Tibial artery (tissue), 4 donors: ENCODE measurements at regions not wholly inside any gene's neighbourhood (a gene's known extent, or its start where the extent isn't known, plus 50 kb on each side); places are given as distances from the start of the nearest gene placed in this dataset.

ENCODE experiments used
- DNase-seq, 2 donors: peaks; one replicate each; pipeline ENCODE4 v3.0.0-alpha.2; 2019
- H3K27ac ChIP-seq, 2 donors: fragments of 200-600 bp; sonication (generic) in 1 of 2; 1 replicate in 1 of 2; 2 replicates in 1 of 2; pipeline ENCODE4 v1.5.1; 2018 to 2019; ENCODE audit warnings: mild to moderate bottlenecking in 1 of 2
- H3K27me3 ChIP-seq, 2 donors: fragments of 200-600 bp; sonication (generic) in 1 of 2; one replicate each; pipeline versions ENCODE4 v1.5.1 to v1.6.0; 2016 to 2019
- H3K36me3 ChIP-seq, 3 donors: fragments of 200-600 bp; sonication (generic) in 2 of 3; one replicate each; pipeline ENCODE4 v1.5.1; 2016 to 2019; ENCODE audit warnings: mild to moderate bottlenecking in 2 of 3
- H3K4me1 ChIP-seq, 4 donors: fragments of 200-600 bp; sonication (generic) in 2 of 4; 1 replicate in 3 of 4; 2 replicates in 1 of 4; pipeline ENCODE4 v1.5.1; 2016 to 2019
- H3K4me3 ChIP-seq, 2 donors: fragments of 200-600 bp; sonication (generic) in 1 of 2; 1 replicate in 1 of 2; 2 replicates in 1 of 2; pipeline ENCODE4 v1.5.1; 2018 to 2019; ENCODE audit warnings: mild to moderate bottlenecking in 2 of 2
- H3K9me3 ChIP-seq, 3 donors: fragments of 200-600 bp; sonication (generic) in 1 of 3; one replicate each; pipeline ENCODE4 v1.5.1; 2016 to 2019
- intact Hi-C: fragments of 100-400 bp; cut with DNase I; formaldehyde crosslinking; loops from one replicate; pipeline ENCODE4 v1.15.0; 2023; ENCODE audit warnings: low total_unique reads
- TF ChIP-seq, protein P1 (sequence below), 2 experiments: fragments of 200-600 bp in 1 of 2; fragments of 450-650 bp in 1 of 2; IDR thresholded peaks; one replicate each; pipeline ENCODE4 v1.5.1; 2017 to 2019; ENCODE audit warnings: antibody characterized with exemption in 2 of 2, mild to moderate bottlenecking in 1 of 2, moderate library complexity in 1 of 2

- Histone ChIP-seq H3K9me3 (no peaks in the 10 kb centered on the region), H3K36me3 (no peaks in the 10 kb centered on the region), H3K27me3 (no peaks in the 10 kb centered on the region), H3K4me3 (no peak overlapping the region), H3K27ac (no peak overlapping the region), H3K4me1 (no peaks in the 10 kb centered on the region)
- intact Hi-C loops, result no loop called here
- DNase-seq, result no peak
- TF ChIP-seq, protein P1, sequence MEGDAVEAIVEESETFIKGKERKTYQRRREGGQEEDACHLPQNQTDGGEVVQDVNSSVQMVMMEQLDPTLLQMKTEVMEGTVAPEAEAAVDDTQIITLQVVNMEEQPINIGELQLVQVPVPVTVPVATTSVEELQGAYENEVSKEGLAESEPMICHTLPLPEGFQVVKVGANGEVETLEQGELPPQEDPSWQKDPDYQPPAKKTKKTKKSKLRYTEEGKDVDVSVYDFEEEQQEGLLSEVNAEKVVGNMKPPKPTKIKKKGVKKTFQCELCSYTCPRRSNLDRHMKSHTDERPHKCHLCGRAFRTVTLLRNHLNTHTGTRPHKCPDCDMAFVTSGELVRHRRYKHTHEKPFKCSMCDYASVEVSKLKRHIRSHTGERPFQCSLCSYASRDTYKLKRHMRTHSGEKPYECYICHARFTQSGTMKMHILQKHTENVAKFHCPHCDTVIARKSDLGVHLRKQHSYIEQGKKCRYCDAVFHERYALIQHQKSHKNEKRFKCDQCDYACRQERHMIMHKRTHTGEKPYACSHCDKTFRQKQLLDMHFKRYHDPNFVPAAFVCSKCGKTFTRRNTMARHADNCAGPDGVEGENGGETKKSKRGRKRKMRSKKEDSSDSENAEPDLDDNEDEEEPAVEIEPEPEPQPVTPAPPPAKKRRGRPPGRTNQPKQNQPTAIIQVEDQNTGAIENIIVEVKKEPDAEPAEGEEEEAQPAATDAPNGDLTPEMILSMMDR (IDR thresholded peaks at IDR 0.05), result no peak
Measured at GRCh38 chr12:127296591-127296990, 970.4 kb upstream of the TMEM132C start.

GRCh38 chr12:127297327-127297726 is 969.6 kb upstream of the TMEM132C start:
- Histone ChIP-seq H3K9me3 (no peaks in the 10 kb centered on the region), H3K27ac (no peak overlapping the region), H3K4me1 (no peaks in the 10 kb centered on the region), H3K4me3 (no peak overlapping the region), H3K36me3 (no peaks in the 10 kb centered on the region), H3K27me3 (no peaks in the 10 kb centered on the region)
- intact Hi-C loops, result no loop called here
- DNase-seq, result no peak
- TF ChIP-seq, protein P1 (IDR thresholded peaks at IDR 0.05), result no peak

DNA sequence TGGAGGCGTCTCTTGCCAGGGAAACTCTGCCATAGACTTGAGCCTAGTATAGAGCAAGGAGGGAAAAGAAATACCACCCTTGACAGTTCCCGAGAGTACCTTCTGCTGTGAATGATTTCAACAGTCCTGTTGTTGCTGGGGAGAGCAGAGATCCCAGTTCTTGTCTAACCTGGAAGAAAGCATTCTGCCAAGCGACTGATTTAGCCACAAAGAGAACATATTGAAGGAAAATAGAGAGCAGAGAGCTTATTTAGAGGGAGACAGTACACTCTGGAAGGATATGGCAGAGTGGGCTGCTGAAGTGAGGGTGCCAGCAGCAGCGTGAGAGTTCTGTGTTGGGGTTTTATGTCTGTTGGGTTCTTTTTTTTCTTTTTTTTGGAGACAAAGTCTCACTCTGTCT is 966.9 kb upstream of the TMEM132C start:
- H3K4me1 ChIP-seq, result no peaks in the 10 kb centered on the region
- DNase-seq, result no peak
- H3K27ac ChIP-seq, result no peak overlapping the region
- H3K9me3 ChIP-seq, result no peaks in the 10 kb centered on the region
- TF ChIP-seq, protein P1 (IDR thresholded peaks at IDR 0.05), result no peak
- H3K36me3 ChIP-seq, result no peaks in the 10 kb centered on the region
- no peak overlapping the region for H3K4me3 ChIP-seq
- intact Hi-C loops, result no loop called here
- peaks cover 0 to 5% of the 10 kb centered on the region in 2 donors for H3K27me3 ChIP-seq

DNA sequence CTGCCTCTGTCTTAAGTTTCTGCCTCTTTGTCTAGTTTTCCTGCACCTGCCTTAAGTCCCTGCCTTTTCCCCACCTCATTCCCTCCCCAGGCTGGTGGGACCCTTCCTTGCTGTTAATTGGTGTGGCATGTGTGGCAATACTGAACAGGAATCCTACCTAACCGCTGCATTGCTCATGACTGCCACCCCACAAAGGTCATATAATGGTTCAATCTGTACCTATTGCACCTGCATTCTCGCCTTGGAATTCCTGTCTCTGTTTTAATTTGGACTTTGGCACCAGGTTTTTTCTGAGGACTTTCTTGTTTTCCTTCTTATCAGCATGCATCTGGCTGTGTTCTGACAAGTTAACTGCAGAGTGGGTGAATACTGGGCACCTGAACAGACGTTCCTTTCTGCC is 966.2 kb upstream of the TMEM132C start:
- no peaks in the 10 kb centered on the region for H3K4me1 ChIP-seq
- intact Hi-C loops, result no loop called here
- no peak overlapping the region for H3K27ac ChIP-seq
- H3K4me3 ChIP-seq, result no peak overlapping the region
- H3K36me3 ChIP-seq, result no peaks in the 10 kb centered on the region
- peaks cover 0 to 5% of the 10 kb centered on the region in 2 donors for H3K27me3 ChIP-seq
- DNase-seq, result no peak
- TF ChIP-seq, protein P1 (IDR thresholded peaks at IDR 0.05), result no peak
- H3K9me3 ChIP-seq, result no peaks in the 10 kb centered on the region

- Histone ChIP-seq H3K4me3 (no peak overlapping the region), H3K4me1 (no peaks in the 10 kb centered on the region), H3K36me3 (no peaks in the 10 kb centered on the region), H3K27ac (no peak overlapping the region), H3K9me3 (no peaks in the 10 kb centered on the region), H3K27me3 (peaks cover 0 to 5% of the 10 kb centered on the region in 2 donors)
- DNase-seq, result no peak
- TF ChIP-seq, protein P1 (IDR thresholded peaks at IDR 0.05), result no peak
- intact Hi-C loops, result no loop called here
Measured at GRCh38 chr12:127301876-127302275, 965.1 kb upstream of the TMEM132C start.
